Transverse colon (tissue), 4 donors: ENCODE measurements at regions not wholly inside any gene's neighbourhood (a gene's known extent, or its start where the extent isn't known, plus 50 kb on each side); places are given as distances from the start of the nearest gene placed in this dataset.

Experiments used
- DNase-seq: peaks from one replicate; pipeline ENCODE4 v3.0.0-alpha.2; 2019
- H3K27ac ChIP-seq, 4 donors: fragments of 200-600 bp; sonication (generic); 2 replicates each; pipeline ENCODE4 v1.5.1; 2016 to 2018; ENCODE audit warnings: inconsistent platforms in 4 of 4
- H3K27me3 ChIP-seq: fragments of 200-600 bp; sonication (generic); 2 replicates; pipeline ENCODE4 v1.5.1; 2017; ENCODE audit warnings: inconsistent platforms
- H3K36me3 ChIP-seq, 4 donors: fragments of 200-600 bp; sonication (generic); 2 replicates each; pipeline ENCODE4 v1.5.1; 2017 to 2019; ENCODE audit warnings: inconsistent platforms in 4 of 4
- H3K4me1 ChIP-seq, 4 donors: fragments of 200-600 bp; sonication (generic); 2 replicates each; pipeline ENCODE4 v1.5.1; 2017 to 2020; ENCODE audit warnings: inconsistent platforms in 4 of 4
- H3K4me3 ChIP-seq, 4 donors: fragments of 200-600 bp; sonication (generic); 1 replicate in 1 of 4; 2 replicates in 3 of 4; pipeline versions ENCODE4 v1.5.1 to v1.6.1; 2017 to 2019; ENCODE audit warnings: inconsistent platforms in 4 of 4
- H3K9me3 ChIP-seq, 2 donors: fragments of 200-600 bp; sonication (generic); 2 replicates each; pipeline ENCODE4 v1.5.1; 2017 to 2019; ENCODE audit warnings: inconsistent platforms in 2 of 2
- CTCF ChIP-seq, 5 experiments: fragments of 200-600 bp in 3 of 5; fragments of 450-650 bp in 2 of 5; sonication (generic) in 3 of 5; IDR thresholded peaks; 1 replicate in 2 of 5; 2 replicates in 3 of 5; pipeline ENCODE4 v1.5.1; 2016 to 2017; ENCODE audit warnings: antibody characterized with exemption in 5 of 5, inconsistent platforms in 3 of 5, mild to moderate bottlenecking in 2 of 5, moderate library complexity in 1 of 5
- EP300 ChIP-seq: sonication (generic); formaldehyde crosslinking; IDR thresholded peaks from one replicate; pipeline ENCODE4 v1.6.1; 2017; ENCODE audit warnings: antibody characterized with exemption, low read depth
- POLR2A ChIP-seq: fragments of 450-650 bp; IDR thresholded peaks from one replicate; pipeline ENCODE4 v1.6.1; 2016; ENCODE audit warnings: antibody characterized with exemption, mild to moderate bottlenecking, moderate library complexity
- POLR2AphosphoS5 ChIP-seq, 3 donors: sonication (generic); formaldehyde crosslinking; IDR thresholded peaks; one replicate each; pipeline ENCODE4 v1.6.1; 2016; ENCODE audit warnings: antibody characterized with exemption in 3 of 3
- WGBS, 2 donors: methylation state at CpG; one replicate each; pipeline ENCODE4 v1.1.5; 2018; ENCODE audit warnings: low coverage in 1 of 2; 5-methylcytosine and 5-hydroxymethylcytosine counted together
- in situ Hi-C, 4 donors: fragments of 200-750 bp; cut with MboI; loops; one replicate each; pipeline versions ENCODE4 v1.15.0 to v1.15.1; 2017; ENCODE audit warnings: low sequenced_read_pairs in 3 of 4, low pct_ligation_motif_present in 1 of 4, low pct_unique_long_range_greater_than_20kb in 1 of 4
- intact Hi-C: fragments of 100-400 bp; cut with DNase I; formaldehyde crosslinking; loops from one replicate; pipeline ENCODE4 v1.15.1; 2023; ENCODE audit warnings: low total_unique reads

- in situ Hi-C loops = no loop called here
- no peak overlapping the region for H3K4me3 ChIP-seq
- H3K27me3 ChIP-seq = no peaks in the 10 kb centered on the region
- TF ChIP-seq POLR2AphosphoS5 (IDR thresholded peaks at IDR 0.05) (no peak), CTCF (IDR thresholded peaks at IDR 0.05) (no peak), POLR2A (no peak), EP300 (no peak)
- no peaks in the 10 kb centered on the region for H3K36me3 ChIP-seq
- no peaks in the 10 kb centered on the region for H3K4me1 ChIP-seq
- intact Hi-C loops = no loop called here
- no peak for DNase-seq
- no peaks in the 10 kb centered on the region for H3K9me3 ChIP-seq
- H3K27ac ChIP-seq = no peak overlapping the region
- WGBS, 2 donors = 57 to 74% methylated on average over 1 to 2 of the region's 2 CpGs
Measured at GRCh38 chr4:176868676-176869075, 76.0 kb upstream of the VEGFC start.

DNA sequence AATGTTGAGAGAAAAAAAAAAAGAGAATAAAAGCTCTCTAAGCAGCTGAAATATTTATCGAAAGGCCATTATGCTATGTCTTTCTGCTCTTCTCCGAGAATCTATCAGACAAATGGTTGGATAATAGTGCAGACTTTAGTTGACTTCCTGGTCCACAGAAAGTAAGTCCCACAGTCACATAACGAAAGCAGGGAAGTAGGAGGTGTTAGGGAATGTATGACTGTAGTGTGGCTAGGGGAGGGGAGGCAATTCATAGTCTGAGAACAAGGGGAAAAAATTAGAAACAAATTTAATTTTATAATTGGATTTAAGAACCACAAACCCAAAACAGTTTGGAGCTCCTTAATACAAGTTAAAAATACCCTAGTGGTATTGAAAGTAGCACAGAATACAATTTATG lies 79.7 kb upstream of the VEGFC start:
- H3K4me1 ChIP-seq = no peaks in the 10 kb centered on the region
- no peak for DNase-seq
- H3K36me3 ChIP-seq = no peaks in the 10 kb centered on the region
- H3K9me3 ChIP-seq = no peaks in the 10 kb centered on the region
- H3K27me3 ChIP-seq = no peaks in the 10 kb centered on the region
- H3K4me3 ChIP-seq = no peak overlapping the region
- in situ Hi-C loops = no loop called here
- 71 to 76% methylated on average over 3 of the region's 3 CpGs for WGBS, 2 donors
- H3K27ac ChIP-seq = no peak overlapping the region
- intact Hi-C loops = no loop called here
- TF ChIP-seq POLR2A = no peak
- TF ChIP-seq EP300 = no peak
- no peak for TF ChIP-seq CTCF (IDR thresholded peaks at IDR 0.05)
- no peak for TF ChIP-seq POLR2AphosphoS5 (IDR thresholded peaks at IDR 0.05)

DNA sequence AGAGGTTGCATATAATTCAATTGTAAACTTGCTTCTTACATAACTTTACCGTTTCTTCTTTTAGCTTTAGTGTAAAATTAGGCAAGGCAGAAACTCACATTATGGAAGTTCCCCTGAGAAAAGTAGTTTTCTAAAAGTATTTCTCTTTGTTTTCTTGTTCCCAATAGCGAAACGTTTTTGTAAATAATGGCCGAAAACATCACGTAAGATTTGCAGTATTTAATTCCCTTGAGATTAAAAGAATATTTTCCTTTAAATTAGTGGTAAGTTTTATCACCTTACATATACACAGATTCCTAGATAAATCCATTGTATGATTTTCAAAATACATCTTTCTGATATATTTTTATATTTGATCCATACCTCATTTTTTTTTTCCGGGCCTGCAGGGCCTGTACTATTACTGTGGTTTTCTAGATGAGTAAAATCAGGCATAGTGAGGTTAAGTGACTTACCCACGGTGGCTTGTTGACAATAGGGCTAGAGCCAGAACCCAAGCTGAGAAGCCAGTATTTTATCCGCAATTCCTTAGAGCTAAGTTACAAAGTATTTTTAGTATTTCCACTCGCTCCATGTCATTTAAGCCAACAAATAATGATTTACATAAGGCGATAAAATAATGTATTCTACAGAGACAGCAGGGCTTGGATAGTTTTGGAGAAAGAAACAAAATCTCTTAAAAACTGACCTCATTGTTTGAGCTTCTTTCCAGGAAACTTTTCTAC lies 82.2 kb upstream of the VEGFC start:
- H3K27ac ChIP-seq = no peak overlapping the region
- no peak overlapping the region for H3K4me3 ChIP-seq
- no peak for DNase-seq
- no peaks in the 10 kb centered on the region for H3K36me3 ChIP-seq
- in situ Hi-C loops (no loop called here), intact Hi-C loops (no loop called here)
- WGBS, 2 donors = 78 to 87% methylated on average over 10 of the region's 10 CpGs
- no peak for TF ChIP-seq POLR2AphosphoS5 (IDR thresholded peaks at IDR 0.05)
- TF ChIP-seq POLR2A = no peak
- no peak for TF ChIP-seq CTCF (IDR thresholded peaks at IDR 0.05)
- TF ChIP-seq EP300 = no peak
- H3K9me3 ChIP-seq = no peaks in the 10 kb centered on the region
- no peaks in the 10 kb centered on the region for H3K27me3 ChIP-seq
- H3K4me1 ChIP-seq = no peaks in the 10 kb centered on the region

DNA sequence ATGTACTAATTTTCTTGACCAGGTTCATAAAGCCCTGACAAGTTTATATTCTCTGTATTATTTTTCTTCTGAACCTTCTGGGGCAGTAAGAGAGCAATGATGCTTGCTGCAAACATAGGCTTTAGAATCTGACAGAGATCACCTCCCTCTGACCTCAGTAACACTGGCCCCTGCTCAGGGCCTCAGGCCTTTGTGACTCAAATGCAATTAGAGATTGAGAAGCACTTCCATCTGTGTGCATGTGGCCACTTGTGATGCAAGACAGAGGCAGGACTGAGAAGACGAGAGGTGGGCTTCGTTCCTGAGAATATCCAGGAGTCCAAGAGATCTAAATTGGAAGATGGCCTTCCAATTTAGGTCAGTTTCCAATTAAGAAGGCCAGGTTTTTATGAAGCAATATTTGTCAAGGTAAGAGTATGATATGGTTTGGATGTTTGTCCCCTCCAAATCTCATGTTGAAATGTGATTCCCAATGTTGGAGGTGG lies 82.8 kb upstream of the VEGFC start:
- Histone ChIP-seq H3K27ac (no peak overlapping the region), H3K9me3 (no peaks in the 10 kb centered on the region), H3K4me3 (no peak overlapping the region), H3K4me1 (no peaks in the 10 kb centered on the region), H3K36me3 (no peaks in the 10 kb centered on the region), H3K27me3 (no peaks in the 10 kb centered on the region)
- in situ Hi-C loops = no loop called here
- intact Hi-C loops = no loop called here
- DNase-seq = no peak
- TF ChIP-seq POLR2AphosphoS5 (IDR thresholded peaks at IDR 0.05) (no peak), CTCF (IDR thresholded peaks at IDR 0.05) (no peak), EP300 (no peak), POLR2A (no peak)
- WGBS, 2 donors = 22 to 28% methylated on average over 2 of the region's 2 CpGs
